Neural cell (in vitro differentiated cells): ENCODE measurements at regions not wholly inside any gene's neighbourhood (a gene's known extent, or its start where the extent isn't known, plus 50 kb on each side); places are given as distances from the start of the nearest gene placed in this dataset.

Experiments used
- H2AFZ ChIP-seq: fragments of 200-600, 300-800 bp; sonication (generic), shearing (Covaris generic); 2 replicates; pipeline ENCODE4 v1.6.0; 2014; ENCODE audit warnings: low read depth, mild to moderate bottlenecking, antibody characterized with exemption, low read length, moderate library complexity
- H3F3A ChIP-seq: fragments of 200-600 bp; shearing (Covaris generic); 2 replicates; pipeline ENCODE4 v1.6.1; 2016; ENCODE audit warnings: mild to moderate bottlenecking, moderate library complexity, mixed read lengths, antibody characterized with exemption, low read length; ENCODE audit not compliant: insufficient read depth, poor library complexity, severe bottlenecking
- H3K27ac ChIP-seq: fragments of 200-600, 300-800 bp; sonication (generic), shearing (Covaris generic); 2 replicates; pipeline ENCODE4 v1.5.1; 2014; ENCODE audit warnings: mild to moderate bottlenecking, low read length, moderate library complexity
- H3K27me3 ChIP-seq: fragments of 300-800, 200-600 bp; sonication (generic), shearing (Covaris generic); 2 replicates; pipeline ENCODE4 v1.6.0; 2014; ENCODE audit warnings: mild to moderate bottlenecking, low read depth, low read length, moderate library complexity; ENCODE audit not compliant: insufficient read depth
- H3K36me3 ChIP-seq: fragments of 300-800, 200-600 bp; sonication (generic), shearing (Covaris generic); 2 replicates; pipeline ENCODE4 v1.5.1; 2014; ENCODE audit warnings: mild to moderate bottlenecking, antibody characterized with exemption, low read length, moderate library complexity; ENCODE audit not compliant: insufficient read depth
- H3K4me2 ChIP-seq: fragments of 300-800, 200-600 bp; sonication (generic), shearing (Covaris generic); 2 replicates; pipeline ENCODE4 v1.6.0; 2014; ENCODE audit warnings: mild to moderate bottlenecking, low read length
- H3K4me3 ChIP-seq: fragments of 300-800, 200-600 bp; sonication (generic), shearing (Covaris generic); 2 replicates; pipeline ENCODE4 v1.5.1; 2014; ENCODE audit warnings: mild to moderate bottlenecking, low read length, moderate library complexity
- H3K79me2 ChIP-seq: fragments of 200-600 bp; shearing (Covaris generic); replicated peaks from 2 replicates; pipeline ENCODE4 v1.6.0; 2014; ENCODE audit warnings: mild to moderate bottlenecking, low read length, moderate library complexity; ENCODE audit not compliant: insufficient read depth
- H3K9ac ChIP-seq: fragments of 300-800, 200-600 bp; sonication (generic), shearing (Covaris generic); 2 replicates; pipeline ENCODE4 v1.6.1; 2016; ENCODE audit warnings: mild to moderate bottlenecking, low read length, mixed read lengths
- H3K9me2 ChIP-seq: fragments of 200-600 bp; shearing (Covaris generic); 2 replicates; pipeline ENCODE4 v1.6.1; 2016; ENCODE audit warnings: mild to moderate bottlenecking, low read length, mixed read lengths; ENCODE audit not compliant: insufficient read depth
- H3K9me3 ChIP-seq: fragments of 200-600, 300-800 bp; sonication (generic), shearing (Covaris generic); 2 replicates; pipeline ENCODE4 v1.6.1; 2016; ENCODE audit warnings: mild to moderate bottlenecking, mixed run types, low read length, moderate library complexity, mixed read lengths
- H4K20me1 ChIP-seq: fragments of 200-600 bp; shearing (Covaris generic); 2 replicates; pipeline ENCODE4 v1.6.1; 2016; ENCODE audit warnings: mild to moderate bottlenecking, mixed run types; ENCODE audit not compliant: insufficient read depth
- CTCF ChIP-seq: fragments of 450-650 bp; IDR thresholded peaks from 2 replicates; pipeline ENCODE4 v1.5.1; 2014; ENCODE audit warnings: antibody characterized with exemption, mild to moderate bottlenecking, moderate library complexity; ENCODE audit not compliant: poor library complexity, severe bottlenecking
- EP300 ChIP-seq: fragments of 450-650 bp; conservative IDR thresholded peaks from 2 replicates; pipeline ENCODE4 v1.6.1; 2014; ENCODE audit warnings: antibody characterized with exemption, mild to moderate bottlenecking, moderate library complexity; ENCODE audit not compliant: poor library complexity, severe bottlenecking
- EZH2 ChIP-seq: fragments of 200-600, 300-800 bp; shearing (Covaris generic), sonication (generic); IDR thresholded peaks from 2 replicates; pipeline ENCODE4 v1.6.1; 2014; ENCODE audit warnings: antibody characterized with exemption, low read length, borderline replicate concordance, mild to moderate bottlenecking; ENCODE audit not compliant: insufficient read depth, poor library complexity, severe bottlenecking
- MXI1 ChIP-seq: fragments of 450-650 bp; conservative IDR thresholded peaks from 2 replicates; pipeline ENCODE4 v1.6.1; 2014; ENCODE audit warnings: antibody characterized with exemption, mild to moderate bottlenecking; ENCODE audit not compliant: poor library complexity, severe bottlenecking
- POLR2AphosphoS5 ChIP-seq: IDR thresholded peaks from 2 replicates; pipeline ENCODE4 v1.6.1; 2012
- RAD21 ChIP-seq: fragments of 450-650 bp; conservative IDR thresholded peaks from 2 replicates; pipeline ENCODE4 v1.6.1; 2014; ENCODE audit warnings: antibody characterized with exemption, mild to moderate bottlenecking, moderate library complexity
- SMC3 ChIP-seq: fragments of 450-650 bp; conservative IDR thresholded peaks from 2 replicates; pipeline ENCODE4 v1.6.1; 2014; ENCODE audit warnings: antibody characterized with exemption, mild to moderate bottlenecking, moderate library complexity; ENCODE audit not compliant: poor library complexity
- TAF1 ChIP-seq: IDR thresholded peaks from 2 replicates; pipeline ENCODE4 v1.6.1; 2012; ENCODE audit warnings: low read depth
- TF ChIP-seq, protein P1 (sequence below): IDR thresholded peaks from 2 replicates; pipeline ENCODE4 v1.6.1; 2012; ENCODE audit warnings: borderline replicate concordance

- no peaks in the 10 kb centered on the region for H3F3A ChIP-seq
- no peaks in the 10 kb centered on the region for H3K79me2 ChIP-seq
- no peak overlapping the region for H2AFZ ChIP-seq
- H3K4me3 ChIP-seq: no peak overlapping the region
- no peaks in the 10 kb centered on the region for H4K20me1 ChIP-seq
- no peaks in the 10 kb centered on the region for H3K36me3 ChIP-seq
- H3K4me2 ChIP-seq: no peak overlapping the region
- H3K9ac ChIP-seq: no peak overlapping the region
- H3K27me3 ChIP-seq: no peaks in the 10 kb centered on the region
- H3K9me3 ChIP-seq: no peaks in the 10 kb centered on the region
- TF ChIP-seq TAF1 (no peak), SMC3 (no peak), RAD21 (no peak), MXI1 (no peak), POLR2AphosphoS5 (no peak), EP300 (no peak), EZH2 (no peak)
- TF ChIP-seq, protein P1, sequence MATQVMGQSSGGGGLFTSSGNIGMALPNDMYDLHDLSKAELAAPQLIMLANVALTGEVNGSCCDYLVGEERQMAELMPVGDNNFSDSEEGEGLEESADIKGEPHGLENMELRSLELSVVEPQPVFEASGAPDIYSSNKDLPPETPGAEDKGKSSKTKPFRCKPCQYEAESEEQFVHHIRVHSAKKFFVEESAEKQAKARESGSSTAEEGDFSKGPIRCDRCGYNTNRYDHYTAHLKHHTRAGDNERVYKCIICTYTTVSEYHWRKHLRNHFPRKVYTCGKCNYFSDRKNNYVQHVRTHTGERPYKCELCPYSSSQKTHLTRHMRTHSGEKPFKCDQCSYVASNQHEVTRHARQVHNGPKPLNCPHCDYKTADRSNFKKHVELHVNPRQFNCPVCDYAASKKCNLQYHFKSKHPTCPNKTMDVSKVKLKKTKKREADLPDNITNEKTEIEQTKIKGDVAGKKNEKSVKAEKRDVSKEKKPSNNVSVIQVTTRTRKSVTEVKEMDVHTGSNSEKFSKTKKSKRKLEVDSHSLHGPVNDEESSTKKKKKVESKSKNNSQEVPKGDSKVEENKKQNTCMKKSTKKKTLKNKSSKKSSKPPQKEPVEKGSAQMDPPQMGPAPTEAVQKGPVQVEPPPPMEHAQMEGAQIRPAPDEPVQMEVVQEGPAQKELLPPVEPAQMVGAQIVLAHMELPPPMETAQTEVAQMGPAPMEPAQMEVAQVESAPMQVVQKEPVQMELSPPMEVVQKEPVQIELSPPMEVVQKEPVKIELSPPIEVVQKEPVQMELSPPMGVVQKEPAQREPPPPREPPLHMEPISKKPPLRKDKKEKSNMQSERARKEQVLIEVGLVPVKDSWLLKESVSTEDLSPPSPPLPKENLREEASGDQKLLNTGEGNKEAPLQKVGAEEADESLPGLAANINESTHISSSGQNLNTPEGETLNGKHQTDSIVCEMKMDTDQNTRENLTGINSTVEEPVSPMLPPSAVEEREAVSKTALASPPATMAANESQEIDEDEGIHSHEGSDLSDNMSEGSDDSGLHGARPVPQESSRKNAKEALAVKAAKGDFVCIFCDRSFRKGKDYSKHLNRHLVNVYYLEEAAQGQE: no peak
- no peaks in the 10 kb centered on the region for H3K9me2 ChIP-seq
- no peak overlapping the region for H3K27ac ChIP-seq
These were observed 276.8 kb downstream of the BRD1 start for GRCh38 chr22:49550766-49551362.

DNA sequence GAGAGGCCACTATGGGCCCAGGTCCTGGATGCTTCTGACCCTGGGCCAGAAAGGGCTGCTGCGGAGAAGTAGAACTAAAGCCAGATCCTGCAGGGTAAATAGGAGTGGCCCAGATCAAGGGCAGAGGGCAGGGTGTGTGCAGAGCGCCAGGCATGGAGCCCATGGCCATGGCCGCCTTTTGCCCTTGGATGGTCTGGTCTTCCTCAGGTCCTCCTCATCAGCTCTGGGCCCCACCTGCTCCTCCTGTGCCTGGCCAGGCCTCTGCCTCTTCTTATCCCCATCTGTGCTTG lies 277.6 kb downstream of the BRD1 start:
- no peak overlapping the region for H3K4me2 ChIP-seq
- H3F3A ChIP-seq: no peaks in the 10 kb centered on the region
- no peaks in the 10 kb centered on the region for H3K9me2 ChIP-seq
- no peaks in the 10 kb centered on the region for H4K20me1 ChIP-seq
- no peak overlapping the region for H3K4me3 ChIP-seq
- TF ChIP-seq EZH2: no peak
- TF ChIP-seq CTCF: no peak
- no peak for TF ChIP-seq EP300
- no peak for TF ChIP-seq POLR2AphosphoS5
- TF ChIP-seq RAD21: no peak
- TF ChIP-seq, protein P1: no peak
- no peak for TF ChIP-seq MXI1
- no peak for TF ChIP-seq TAF1
- no peak for TF ChIP-seq SMC3
- no peaks in the 10 kb centered on the region for H3K9me3 ChIP-seq
- no peaks in the 10 kb centered on the region for H3K27me3 ChIP-seq
- H3K27ac ChIP-seq: no peak overlapping the region
- H3K36me3 ChIP-seq: no peaks in the 10 kb centered on the region
- no peak overlapping the region for H2AFZ ChIP-seq
- H3K79me2 ChIP-seq: no peaks in the 10 kb centered on the region
- no peak overlapping the region for H3K9ac ChIP-seq
